GM08714 (cell line): ENCODE measurements at regions not wholly inside any gene's neighbourhood (a gene's known extent, or its start where the extent isn't known, plus 50 kb on each side); places are given as distances from the start of the nearest gene placed in this dataset.

Source experiments
- H3K4me3 ChIP-seq: fragments of 200-500 bp; sonication (Bioruptor generic); 2 replicates; pipeline ENCODE4 v1.5.1; 2014; ENCODE audit warnings: mild to moderate bottlenecking, low read length, inconsistent platforms
- ZNF274 ChIP-seq: IDR thresholded peaks from 2 replicates; pipeline ENCODE4 v1.6.1; 2012; ENCODE audit warnings: mild to moderate bottlenecking, low read depth, low read length

- no peak for TF ChIP-seq ZNF274
- no peak overlapping the region for H3K4me3 ChIP-seq
These were observed 58.9 kb upstream of the ULK4 start for GRCh38 chr3:42020684-42021307.

- no peak for TF ChIP-seq ZNF274
- no peak overlapping the region for H3K4me3 ChIP-seq
These were observed 58.0 kb upstream of the ULK4 start for GRCh38 chr3:42019953-42020260.

- no peak overlapping the region for H3K4me3 ChIP-seq
- no peak for TF ChIP-seq ZNF274
These were observed 57.4 kb upstream of the ULK4 start for GRCh38 chr3:42019144-42019952.

- TF ChIP-seq ZNF274 = no peak
- H3K4me3 ChIP-seq = peak overlapping the region; percentile 97
These were observed 53.1 kb upstream of the ULK4 start for GRCh38 chr3:42014921-42015533.

GRCh38 chr3:42014458-42014920 lies 52.6 kb upstream of the ULK4 start:
- peak overlapping the region; percentile 97 for H3K4me3 ChIP-seq
- no peak for TF ChIP-seq ZNF274

GRCh38 chr3:42013691-42014457 lies 52.0 kb upstream of the ULK4 start:
- peak overlapping the region; percentile 97 for H3K4me3 ChIP-seq
- no peak for TF ChIP-seq ZNF274

- peak overlapping the region; percentile 68 for H3K4me3 ChIP-seq
- no peak for TF ChIP-seq ZNF274
These were observed 51.2 kb upstream of the ULK4 start for GRCh38 chr3:42012935-42013690.

- H3K4me3 ChIP-seq = peak overlapping the region; percentile 68; the same call in 1 of the 2 replicates
- TF ChIP-seq ZNF274 = no peak
These were observed 50.6 kb upstream of the ULK4 start for GRCh38 chr3:42012383-42012934.
